Lower leg skin (tissue), 4 donors: ENCODE measurements at regions not wholly inside any gene's neighbourhood (a gene's known extent, or its start where the extent isn't known, plus 50 kb on each side); places are given as distances from the start of the nearest gene placed in this dataset.

Experiments used
- DNase-seq, 2 donors: peaks; one replicate each; pipeline ENCODE4 v3.0.0-alpha.2; 2019; ENCODE audit warnings: low spot score in 2 of 2
- H3K4me3 ChIP-seq: fragments of 200-600 bp; sonication (generic); 2 replicates; pipeline ENCODE4 v1.5.1; 2017; ENCODE audit warnings: mild to moderate bottlenecking, low read depth; ENCODE audit not compliant: poor library complexity, severe bottlenecking
- POLR2A ChIP-seq, 2 donors: fragments of 450-650 bp; IDR thresholded peaks; one replicate each; pipeline ENCODE4 v1.6.1; 2016 to 2017; ENCODE audit warnings: antibody characterized with exemption in 2 of 2, mild to moderate bottlenecking in 1 of 2, moderate library complexity in 1 of 2
- WGBS, 2 donors: methylation state at CpG; one replicate each; pipeline ENCODE4 v1.1.5; 2018; 5-methylcytosine and 5-hydroxymethylcytosine counted together
- intact Hi-C: fragments of 100-400 bp; cut with DNase I; formaldehyde crosslinking; loops from one replicate; pipeline ENCODE4 v1.15.0; 2023; ENCODE audit warnings: low total_unique reads
- TF ChIP-seq, protein P1 (sequence below), 3 donors: fragments of 450-650 bp; IDR thresholded peaks; one replicate each; pipeline ENCODE4 v1.5.1; 2016; ENCODE audit warnings: antibody characterized with exemption in 3 of 3, mild to moderate bottlenecking in 3 of 3, moderate library complexity in 2 of 3

DNA sequence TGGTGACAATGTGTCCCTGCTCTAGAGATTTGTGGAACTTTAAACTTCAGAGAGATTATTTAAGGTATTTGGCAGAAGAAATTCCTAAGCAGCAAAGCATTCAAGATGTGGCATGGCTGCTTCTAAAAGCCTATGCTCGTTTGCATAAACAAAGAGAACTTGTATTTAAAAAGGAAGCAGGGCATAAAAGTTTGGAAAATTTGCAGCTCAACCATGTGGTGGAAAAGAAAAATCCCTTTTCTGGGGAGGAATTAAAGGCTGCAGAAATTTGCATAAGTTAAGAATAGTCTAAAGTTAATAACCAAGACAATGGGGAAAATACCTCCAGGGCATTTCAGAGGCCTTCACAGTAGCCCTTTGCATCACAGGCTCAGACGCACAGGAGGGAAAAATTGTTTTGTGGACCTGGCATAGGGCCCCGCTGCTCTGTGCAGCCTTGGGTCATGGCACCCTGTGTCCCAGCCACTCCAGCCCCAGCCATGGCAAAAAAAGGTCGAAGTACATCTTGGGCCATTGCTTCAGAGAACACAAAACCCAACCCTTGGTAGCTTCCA lies 1109.1 kb downstream of the OTOL1 start:
- intact Hi-C loops, result no loop called here
- WGBS, 2 donors, result 70 to 76% methylated on average over 4 of the region's 4 CpGs

DNA sequence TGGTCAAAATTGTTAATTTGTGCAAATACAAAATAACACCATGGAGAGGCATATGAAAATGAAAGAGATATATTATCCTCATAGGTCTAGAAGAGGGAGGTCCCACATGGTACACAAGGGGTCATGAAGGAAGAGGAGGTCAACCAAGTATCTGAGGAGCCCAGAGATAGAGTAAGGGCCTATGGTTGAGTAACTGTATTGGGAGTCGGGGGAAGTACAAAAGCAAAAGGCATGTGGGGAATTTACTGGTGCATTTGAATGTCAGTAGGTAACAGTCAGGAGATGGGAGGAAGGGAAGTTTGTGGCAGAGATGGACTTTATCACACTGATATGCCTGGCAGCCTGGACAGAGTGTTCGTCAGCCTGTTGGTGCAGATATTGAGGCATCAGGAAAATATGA lies 1113.7 kb downstream of the OTOL1 start:
- intact Hi-C loops, result no loop called here
- 79 to 81% methylated on average over 2 of the region's 2 CpGs for WGBS, 2 donors

More for the DNA sequence above, 1109.1 kb downstream of the OTOL1 start:
- DNase-seq, result no peak
- H3K4me3 ChIP-seq, result no peak overlapping the region
- TF ChIP-seq, protein P1, sequence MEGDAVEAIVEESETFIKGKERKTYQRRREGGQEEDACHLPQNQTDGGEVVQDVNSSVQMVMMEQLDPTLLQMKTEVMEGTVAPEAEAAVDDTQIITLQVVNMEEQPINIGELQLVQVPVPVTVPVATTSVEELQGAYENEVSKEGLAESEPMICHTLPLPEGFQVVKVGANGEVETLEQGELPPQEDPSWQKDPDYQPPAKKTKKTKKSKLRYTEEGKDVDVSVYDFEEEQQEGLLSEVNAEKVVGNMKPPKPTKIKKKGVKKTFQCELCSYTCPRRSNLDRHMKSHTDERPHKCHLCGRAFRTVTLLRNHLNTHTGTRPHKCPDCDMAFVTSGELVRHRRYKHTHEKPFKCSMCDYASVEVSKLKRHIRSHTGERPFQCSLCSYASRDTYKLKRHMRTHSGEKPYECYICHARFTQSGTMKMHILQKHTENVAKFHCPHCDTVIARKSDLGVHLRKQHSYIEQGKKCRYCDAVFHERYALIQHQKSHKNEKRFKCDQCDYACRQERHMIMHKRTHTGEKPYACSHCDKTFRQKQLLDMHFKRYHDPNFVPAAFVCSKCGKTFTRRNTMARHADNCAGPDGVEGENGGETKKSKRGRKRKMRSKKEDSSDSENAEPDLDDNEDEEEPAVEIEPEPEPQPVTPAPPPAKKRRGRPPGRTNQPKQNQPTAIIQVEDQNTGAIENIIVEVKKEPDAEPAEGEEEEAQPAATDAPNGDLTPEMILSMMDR (IDR thresholded peaks at IDR 0.05), result no peak
- no peak for TF ChIP-seq POLR2A (IDR thresholded peaks at IDR 0.05)

DNA sequence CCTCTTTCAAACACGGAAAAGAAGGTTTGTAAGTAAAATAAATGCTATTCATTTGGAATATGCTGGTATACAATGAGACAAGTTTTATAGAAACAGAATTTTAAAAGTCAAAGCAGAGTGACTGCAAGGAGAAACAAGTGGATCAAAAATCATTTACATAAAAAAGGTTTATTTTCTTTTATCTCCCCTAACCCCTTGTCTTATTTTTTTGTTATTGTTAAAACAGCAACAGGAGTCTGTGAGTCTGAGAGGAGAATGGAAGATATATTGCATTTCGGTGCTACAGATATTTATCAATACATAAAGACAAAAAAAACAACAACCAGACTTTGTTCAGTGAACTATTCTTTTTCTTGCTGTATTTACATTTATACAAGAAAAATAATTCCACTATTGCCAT lies 1116.4 kb downstream of the OTOL1 start:
- intact Hi-C loops, result no loop called here
- H3K4me3 ChIP-seq, result no peak overlapping the region
- no peak for TF ChIP-seq POLR2A (IDR thresholded peaks at IDR 0.05)
- DNase-seq, result no peak
- 79 to 85% methylated on average over 2 of the region's 2 CpGs for WGBS, 2 donors

More for the DNA sequence above, 1113.7 kb downstream of the OTOL1 start:
- DNase-seq, result no peak
- TF ChIP-seq, protein P1 (IDR thresholded peaks at IDR 0.05), result no peak
- TF ChIP-seq POLR2A (IDR thresholded peaks at IDR 0.05), result no peak
- no peak overlapping the region for H3K4me3 ChIP-seq

DNA sequence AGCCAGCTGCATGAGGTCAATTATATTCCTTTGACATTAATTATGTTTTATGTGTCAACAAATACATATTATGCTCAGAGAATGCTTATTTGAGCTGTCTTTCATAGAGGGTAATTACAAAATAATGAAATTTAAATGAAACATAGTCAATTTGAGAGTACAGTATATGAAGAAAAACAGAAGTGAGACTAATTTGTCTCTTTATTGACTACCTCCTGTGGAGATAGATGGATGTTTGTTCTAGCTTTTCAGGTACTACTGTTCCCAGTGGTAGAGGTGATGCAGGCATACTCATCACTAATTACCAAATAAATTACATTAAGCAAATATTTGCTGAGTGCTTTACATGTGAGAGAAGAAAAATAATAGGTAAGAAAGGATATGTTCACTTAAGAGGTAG lies 1129.6 kb downstream of the OTOL1 start:
- TF ChIP-seq, protein P1 (IDR thresholded peaks at IDR 0.05), result no peak
- TF ChIP-seq POLR2A (IDR thresholded peaks at IDR 0.05), result no peak
- H3K4me3 ChIP-seq, result no peak overlapping the region
- intact Hi-C loops, result no loop called here
- no peak for DNase-seq

DNA sequence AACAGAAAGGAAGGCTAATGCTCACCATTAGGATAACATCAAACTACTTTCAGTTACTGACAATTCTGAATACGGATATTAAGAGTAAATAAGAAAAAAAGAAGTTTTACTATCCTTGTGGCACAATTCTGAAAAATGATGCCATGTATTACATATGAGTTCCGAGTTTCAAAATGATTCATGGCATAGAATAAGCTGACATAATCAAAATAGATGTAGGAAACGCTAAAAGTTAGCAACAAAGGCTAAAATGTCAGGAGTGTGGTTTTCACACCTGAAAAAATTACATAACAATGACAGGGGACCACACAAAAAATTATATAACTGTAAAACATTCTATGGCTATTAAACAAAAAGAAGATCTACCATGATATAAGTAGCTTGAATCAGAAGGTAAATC lies 1131.9 kb downstream of the OTOL1 start:
- no peak overlapping the region for H3K4me3 ChIP-seq
- TF ChIP-seq, protein P1 (IDR thresholded peaks at IDR 0.05), result no peak
- TF ChIP-seq POLR2A (IDR thresholded peaks at IDR 0.05), result no peak
- DNase-seq, result no peak
- intact Hi-C loops, result no loop called here
- 54 to 89% methylated on average over 3 of the region's 3 CpGs for WGBS, 2 donors

DNA sequence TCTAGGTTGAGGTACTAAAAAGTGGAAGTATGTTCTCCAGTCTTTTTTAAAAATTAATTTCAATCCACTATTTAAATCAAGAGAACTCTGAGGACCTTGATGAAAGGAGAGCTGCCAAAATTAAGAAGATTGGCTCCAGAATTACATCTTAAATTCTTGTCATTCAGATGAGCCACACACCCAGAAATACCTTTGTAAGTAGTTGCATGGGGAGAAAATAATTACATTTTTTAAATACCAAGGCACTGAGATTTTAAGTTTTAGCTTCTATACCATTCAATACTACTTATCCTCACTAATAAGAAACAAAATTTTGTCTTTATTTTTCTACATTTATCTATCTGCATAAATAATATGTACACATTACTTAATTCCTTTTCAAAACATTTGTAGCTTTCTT lies 1132.8 kb downstream of the OTOL1 start:
- TF ChIP-seq, protein P1 (IDR thresholded peaks at IDR 0.05), result no peak
- no peak for TF ChIP-seq POLR2A (IDR thresholded peaks at IDR 0.05)
- H3K4me3 ChIP-seq, result no peak overlapping the region
- no peak for DNase-seq
- intact Hi-C loops, result no loop called here
